H9 (cell line): ENCODE measurements at regions not wholly inside any gene's neighbourhood (a gene's known extent, or its start where the extent isn't known, plus 50 kb on each side); places are given as distances from the start of the nearest gene placed in this dataset.

ENCODE experiments used
- DNase-seq: peaks from one replicate; pipeline ENCODE4 v3.0.0-alpha.2; 2017
- H2AFZ ChIP-seq: one replicate; pipeline ENCODE4 v1.6.1; 2013; ENCODE audit warnings: mild to moderate bottlenecking, low read length, control low read depth, moderate library complexity
- H2AK5ac ChIP-seq: 2 replicates; pipeline ENCODE4 v1.6.1; 2013; ENCODE audit warnings: low read length, control low read depth, mixed read lengths; ENCODE audit not compliant: insufficient read length
- H2BK120ac ChIP-seq: one replicate; pipeline ENCODE4 v1.6.1; 2013; ENCODE audit warnings: low read depth, mild to moderate bottlenecking, low read length, control low read depth, inconsistent platforms; ENCODE audit not compliant: poor library complexity, severe bottlenecking
- H2BK12ac ChIP-seq: 2 replicates; pipeline ENCODE4 v1.6.1; 2013; ENCODE audit warnings: low read length, control low read depth, mixed read lengths, low read depth; ENCODE audit not compliant: insufficient read length
- H2BK15ac ChIP-seq: 2 replicates; pipeline ENCODE4 v1.6.1; 2013; ENCODE audit warnings: low read depth, low read length, control low read depth
- H2BK20ac ChIP-seq: one replicate; pipeline ENCODE4 v1.6.1; 2013; ENCODE audit warnings: low read depth, mild to moderate bottlenecking, low read length, control low read depth, inconsistent platforms; ENCODE audit not compliant: poor library complexity, severe bottlenecking
- H2BK5ac ChIP-seq: 2 replicates; pipeline ENCODE4 v1.6.1; 2013; ENCODE audit warnings: low read length, control low read depth, mixed read lengths; ENCODE audit not compliant: insufficient read length
- H3K14ac ChIP-seq: 2 replicates; pipeline ENCODE4 v1.6.1; 2013; ENCODE audit warnings: low read length, control low read depth; ENCODE audit not compliant: insufficient read depth
- H3K18ac ChIP-seq: 2 replicates; pipeline ENCODE4 v1.6.1; 2013; ENCODE audit warnings: low read depth, mild to moderate bottlenecking, mixed read lengths, low read length, control low read depth; ENCODE audit not compliant: insufficient read length
- H3K23ac ChIP-seq: 2 replicates; pipeline ENCODE4 v1.6.1; 2013; ENCODE audit warnings: low read length, control low read depth, mixed read lengths, low read depth; ENCODE audit not compliant: insufficient read length
- H3K23me2 ChIP-seq: 2 replicates; pipeline ENCODE4 v1.6.1; 2013; ENCODE audit warnings: low read depth, mild to moderate bottlenecking, mixed read lengths, low read length, control low read depth; ENCODE audit not compliant: insufficient read length, poor library complexity, severe bottlenecking
- H3K27ac ChIP-seq: 2 replicates; pipeline ENCODE4 v1.5.1; 2013; ENCODE audit warnings: low read length, control low read depth, mixed read lengths, low read depth; ENCODE audit not compliant: insufficient read length
- H3K27me3 ChIP-seq: 2 replicates; pipeline ENCODE4 v1.6.1; 2013; ENCODE audit warnings: low read length, control low read depth, inconsistent platforms; ENCODE audit not compliant: insufficient read depth
- H3K4ac ChIP-seq: 2 replicates; pipeline ENCODE4 v1.6.1; 2013; ENCODE audit warnings: low read depth, mild to moderate bottlenecking, control low read depth, inconsistent platforms, low read length, moderate library complexity
- H3K4me1 ChIP-seq: 2 replicates; pipeline ENCODE4 v1.6.1; 2013; ENCODE audit warnings: low read length, control low read depth, inconsistent platforms; ENCODE audit not compliant: insufficient read depth
- H3K4me2 ChIP-seq: 2 replicates; pipeline ENCODE4 v1.6.1; 2013; ENCODE audit warnings: low read length, control low read depth, mixed read lengths; ENCODE audit not compliant: insufficient read length, insufficient read depth
- H3K56ac ChIP-seq: 2 replicates; pipeline ENCODE4 v1.6.1; 2013; ENCODE audit warnings: low read depth, mild to moderate bottlenecking, mixed read lengths, low read length, control low read depth; ENCODE audit not compliant: insufficient read length
- H3K79me1 ChIP-seq: 2 replicates; pipeline ENCODE4 v1.6.1; 2013; ENCODE audit warnings: low read depth, mild to moderate bottlenecking, moderate library complexity, low read length, control low read depth, inconsistent platforms; ENCODE audit not compliant: insufficient read depth, poor library complexity, severe bottlenecking
- H3K79me2 ChIP-seq: 2 replicates; pipeline ENCODE4 v1.6.1; 2013; ENCODE audit warnings: low read length, control low read depth, inconsistent platforms; ENCODE audit not compliant: insufficient read depth
- H3K9ac ChIP-seq: 2 replicates; pipeline ENCODE4 v1.6.1; 2013; ENCODE audit warnings: low read length, control low read depth, mixed read lengths; ENCODE audit not compliant: insufficient read length; ENCODE audit errors: extremely low read depth
- H3K9me3 ChIP-seq: one replicate; pipeline ENCODE4 v1.6.1; 2013; ENCODE audit warnings: low read depth, low read length, inconsistent platforms; ENCODE audit not compliant: control insufficient read depth
- H3T11ph ChIP-seq: one replicate; pipeline ENCODE4 v1.6.1; 2013; ENCODE audit warnings: mild to moderate bottlenecking, low read length, control low read depth, inconsistent platforms
- H4K20me1 ChIP-seq: one replicate; pipeline ENCODE4 v1.6.1; 2013; ENCODE audit not compliant: control insufficient read depth, insufficient read length, insufficient read depth
- H4K5ac ChIP-seq: 2 replicates; pipeline ENCODE4 v1.6.1; 2013; ENCODE audit warnings: low read depth, mild to moderate bottlenecking, mixed read lengths, low read length, control low read depth; ENCODE audit not compliant: insufficient read length
- H4K8ac ChIP-seq: replicated peaks from 2 replicates; pipeline ENCODE4 v1.6.1; 2013; ENCODE audit warnings: low read length, control low read depth, mixed read lengths, low read depth; ENCODE audit not compliant: insufficient read length
- H4K91ac ChIP-seq: 2 replicates; pipeline ENCODE4 v1.6.1; 2013; ENCODE audit warnings: low read depth, mild to moderate bottlenecking, moderate library complexity, mixed read lengths, low read length, control low read depth; ENCODE audit not compliant: insufficient read length
- H3K27ac Mint-ChIP-seq, 3 experiments: 2 replicates in 2 of 3; 3 replicates in 1 of 3; pipeline ENCODE4 v1.8.0; 2020 to 2021; ENCODE audit warnings: mixed read lengths in 3 of 3, mild to moderate bottlenecking in 1 of 3, moderate library complexity in 1 of 3
- H3K27me3 Mint-ChIP-seq: 2 replicates; pipeline ENCODE4 v1.8.0; 2021; ENCODE audit warnings: low read depth, mild to moderate bottlenecking, moderate library complexity, mixed read lengths
- H3K36me3 Mint-ChIP-seq, 3 experiments: 2 replicates in 2 of 3; 3 replicates in 1 of 3; pipeline ENCODE4 v1.8.0; 2020 to 2021; ENCODE audit warnings: low read depth in 3 of 3, mixed read lengths in 3 of 3; ENCODE audit not compliant: insufficient read depth in 1 of 3
- H3K4me1 Mint-ChIP-seq, 2 experiments: 2 replicates each; pipeline ENCODE4 v1.8.0; 2020; ENCODE audit warnings: mixed read lengths in 2 of 2
- H3K4me3 Mint-ChIP-seq, 2 experiments: 2 replicates in 1 of 2; 3 replicates in 1 of 2; pipeline ENCODE4 v1.8.0; 2020 to 2021; ENCODE audit warnings: mild to moderate bottlenecking in 2 of 2, mixed read lengths in 2 of 2, moderate library complexity in 1 of 2
- H3K9me3 Mint-ChIP-seq, 2 experiments: 2 replicates in 1 of 2; 3 replicates in 1 of 2; pipeline ENCODE4 v1.8.0; 2020; ENCODE audit warnings: mild to moderate bottlenecking in 2 of 2, mixed read lengths in 2 of 2, moderate library complexity in 1 of 2
- WGBS: extraction: QIAGEN DNeasy Blood & Tissue Kit; methylation state at CpG from one replicate; pipeline ENCODE4 v1.1.7; 2013; ENCODE audit warnings: missing lambda C conversion rate, low lambda C conversion rate, mixed read lengths; ENCODE audit not compliant: insufficient read length; ENCODE audit errors: extremely low coverage; 5-methylcytosine and 5-hydroxymethylcytosine counted together
- TF ChIP-seq, protein P1 (sequence below): fragments of 200-600 bp; sonication (generic); conservative IDR thresholded peaks from 3 replicates; pipeline ENCODE4 v1.8.0; 2021; ENCODE audit warnings: antibody characterized with exemption, mild to moderate bottlenecking

DNA sequence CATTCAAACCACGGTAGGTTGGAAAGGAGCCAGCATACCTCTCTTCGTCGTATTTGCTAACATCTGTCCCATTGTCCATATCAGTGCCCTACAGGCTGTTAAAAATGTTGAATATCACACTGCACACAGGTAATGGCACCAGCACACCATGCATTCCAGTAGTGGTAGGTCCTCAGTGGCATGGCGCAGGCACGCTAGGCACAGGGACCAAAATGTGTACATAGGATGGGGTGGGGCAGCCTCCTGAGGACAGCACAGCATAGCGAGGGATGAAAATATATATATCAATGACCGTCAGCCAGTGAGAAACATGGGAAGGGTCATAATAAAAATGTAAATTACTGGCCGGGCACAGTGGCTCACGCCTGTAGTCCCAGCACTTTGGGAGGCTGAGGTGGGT, 99.9 kb upstream of the CTBP2 start:
- Histone ChIP-seq H3T11ph (no peak overlapping the region), H4K91ac (no peak overlapping the region), H3K4me2 (no peak overlapping the region), H3K23me2 (no peaks in the 10 kb centered on the region), H3K79me1 (no peaks in the 10 kb centered on the region), H2BK15ac (no peak overlapping the region), H4K20me1 (no peaks in the 10 kb centered on the region), H3K4ac (no peak overlapping the region), H3K56ac (no peak overlapping the region), H3K9me3 (no peaks in the 10 kb centered on the region), H3K27ac (no peak overlapping the region), H2BK20ac (no peak overlapping the region), H2BK5ac (no peak overlapping the region), H3K23ac (no peak overlapping the region), H2AFZ (no peak overlapping the region), H4K5ac (no peak overlapping the region), H3K79me2 (no peaks in the 10 kb centered on the region), H2BK120ac (no peak overlapping the region), H3K9ac (no peak overlapping the region), H4K8ac (no peak overlapping the region), H2AK5ac (no peak overlapping the region), H3K4me1 (peaks cover 2% of the 10 kb centered on the region; the same call in 1 of the 2 replicates), H2BK12ac (no peak overlapping the region), H3K14ac (no peak overlapping the region), H3K18ac (no peak overlapping the region), H3K27me3 (no peaks in the 10 kb centered on the region)
- no CpG with 5 or more reads among the region's 9 CpGs for WGBS
- H3K27me3 Mint-ChIP-seq, result peaks cover 3% of the 10 kb centered on the region
- no peak for DNase-seq
- H3K4me1 Mint-ChIP-seq, result peaks cover 6 to 7% of the 10 kb centered on the region in 2 experiments
- H3K9me3 Mint-ChIP-seq, result no peaks in the 10 kb centered on the region
- TF ChIP-seq, protein P1, sequence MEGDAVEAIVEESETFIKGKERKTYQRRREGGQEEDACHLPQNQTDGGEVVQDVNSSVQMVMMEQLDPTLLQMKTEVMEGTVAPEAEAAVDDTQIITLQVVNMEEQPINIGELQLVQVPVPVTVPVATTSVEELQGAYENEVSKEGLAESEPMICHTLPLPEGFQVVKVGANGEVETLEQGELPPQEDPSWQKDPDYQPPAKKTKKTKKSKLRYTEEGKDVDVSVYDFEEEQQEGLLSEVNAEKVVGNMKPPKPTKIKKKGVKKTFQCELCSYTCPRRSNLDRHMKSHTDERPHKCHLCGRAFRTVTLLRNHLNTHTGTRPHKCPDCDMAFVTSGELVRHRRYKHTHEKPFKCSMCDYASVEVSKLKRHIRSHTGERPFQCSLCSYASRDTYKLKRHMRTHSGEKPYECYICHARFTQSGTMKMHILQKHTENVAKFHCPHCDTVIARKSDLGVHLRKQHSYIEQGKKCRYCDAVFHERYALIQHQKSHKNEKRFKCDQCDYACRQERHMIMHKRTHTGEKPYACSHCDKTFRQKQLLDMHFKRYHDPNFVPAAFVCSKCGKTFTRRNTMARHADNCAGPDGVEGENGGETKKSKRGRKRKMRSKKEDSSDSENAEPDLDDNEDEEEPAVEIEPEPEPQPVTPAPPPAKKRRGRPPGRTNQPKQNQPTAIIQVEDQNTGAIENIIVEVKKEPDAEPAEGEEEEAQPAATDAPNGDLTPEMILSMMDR, result no peak
- H3K4me3 Mint-ChIP-seq, result no peak overlapping the region
- H3K36me3 Mint-ChIP-seq, result no peaks in the 10 kb centered on the region
- no peak overlapping the region for H3K27ac Mint-ChIP-seq
